GM12873 (cell line): ENCODE measurements at regions not wholly inside any gene's neighbourhood (a gene's known extent, or its start where the extent isn't known, plus 50 kb on each side); places are given as distances from the start of the nearest gene placed in this dataset.

Experiments
- CTCF ChIP-seq: IDR thresholded peaks from 2 replicates; pipeline ENCODE4 v1.5.1; 2012; ENCODE audit warnings: low read depth, mild to moderate bottlenecking, moderate library complexity, low read length, control low read depth; ENCODE audit not compliant: insufficient read depth; ENCODE audit errors: missing control alignments

- no peak for TF ChIP-seq CTCF
Measured at GRCh38 chr10:6977398-6978186, 397.5 kb upstream of the PRKCQ start.

GRCh38 chr10:6973899-6974298, 393.8 kb upstream of the PRKCQ start:
- no peak for TF ChIP-seq CTCF

DNA sequence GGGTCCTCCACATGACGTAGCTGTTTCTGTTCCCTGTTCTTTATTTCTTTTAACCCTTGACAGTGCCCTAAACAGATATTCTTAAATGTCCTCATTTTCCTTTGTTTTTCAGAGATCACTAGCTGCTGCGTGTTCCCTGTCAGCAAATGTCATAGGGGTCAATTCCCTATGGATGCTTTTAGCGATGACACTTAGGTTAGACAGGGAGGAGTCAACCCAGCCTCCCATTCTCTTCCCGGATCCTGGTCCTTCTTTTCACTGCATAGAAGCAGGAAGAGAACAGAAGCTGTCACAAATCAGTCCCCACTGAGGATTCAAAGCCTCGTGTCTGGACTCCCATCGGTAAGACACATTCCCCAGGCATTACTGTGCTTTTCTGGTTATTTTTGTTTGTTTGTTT, 392.1 kb upstream of the PRKCQ start:
- TF ChIP-seq CTCF: no peak

DNA sequence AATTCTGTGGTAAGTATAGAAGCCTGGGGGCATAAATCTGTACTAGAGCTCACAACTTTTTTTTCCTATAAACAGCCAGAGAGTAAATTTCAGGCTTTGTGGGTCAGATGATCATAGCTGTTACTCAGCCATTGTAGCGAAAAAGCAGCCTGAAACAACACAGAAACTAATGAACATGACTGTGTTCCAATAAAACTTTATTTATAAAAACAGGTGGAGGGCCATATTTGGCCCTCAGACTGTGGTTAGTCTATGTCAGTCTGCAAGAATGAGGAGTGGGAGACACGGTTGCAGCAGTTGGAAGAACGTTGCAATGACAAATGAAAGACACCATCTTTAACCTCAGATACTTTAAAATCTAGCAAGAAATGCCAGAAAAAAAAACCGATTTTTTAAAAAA, 389.6 kb upstream of the PRKCQ start:
- no peak for TF ChIP-seq CTCF

DNA sequence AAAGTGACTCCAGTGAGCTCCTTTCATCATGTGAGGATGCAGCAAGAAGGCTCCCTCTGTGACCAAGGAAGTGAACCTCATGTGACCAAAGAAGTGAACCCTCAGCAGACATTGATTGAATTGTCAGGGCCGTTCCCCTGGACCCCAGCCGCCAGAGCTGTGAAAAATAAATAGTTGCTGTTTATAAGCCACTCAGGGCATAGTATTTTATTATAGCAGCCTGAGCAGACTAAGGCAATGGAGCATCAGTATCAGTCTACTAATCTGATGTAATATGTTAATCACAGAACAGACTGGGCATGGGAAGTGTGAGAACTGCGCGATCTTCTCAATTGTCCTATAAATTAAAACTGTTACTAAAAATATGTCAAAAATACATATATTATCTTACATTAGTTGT, 384.5 kb upstream of the PRKCQ start:
- no peak for TF ChIP-seq CTCF

GRCh38 chr10:6962576-6962975, 382.5 kb upstream of the PRKCQ start:
- no peak for TF ChIP-seq CTCF

DNA sequence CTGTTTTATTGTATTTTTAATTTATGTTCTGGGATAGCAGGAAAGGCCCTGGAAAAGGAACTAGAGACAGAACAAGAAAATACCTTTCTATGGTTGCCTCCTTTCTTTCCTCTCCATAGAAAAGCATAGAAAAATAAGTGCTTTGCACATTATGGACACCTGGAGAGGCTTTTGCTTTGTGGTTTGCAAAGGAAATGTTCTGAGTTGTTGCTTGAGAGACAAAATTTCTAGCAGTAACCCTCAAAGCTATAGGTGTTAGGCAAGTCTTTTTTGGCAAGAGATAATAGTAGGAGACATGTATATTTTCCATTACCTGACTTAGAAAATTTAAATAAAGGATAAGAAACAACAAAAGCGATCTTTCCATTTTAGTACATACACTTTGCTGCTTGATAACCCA, 378.6 kb upstream of the PRKCQ start:
- no peak for TF ChIP-seq CTCF
